IgD-negative memory B cell (primary cell): ENCODE measurements at regions not wholly inside any gene's neighbourhood (a gene's known extent, or its start where the extent isn't known, plus 50 kb on each side); places are given as distances from the start of the nearest gene placed in this dataset.
A peak's percentile ranks its signal among the peaks of the same experiment; 100 is the strongest.

Experiments
- H3K27ac Mint-ChIP-seq, 3 donors: one replicate each; pipeline ENCODE4 v1.8.0; 2020 to 2022; ENCODE audit warnings: mild to moderate bottlenecking in 3 of 3, mixed read lengths in 3 of 3, moderate library complexity in 1 of 3
- H3K27me3 Mint-ChIP-seq: one replicate; pipeline ENCODE4 v1.8.0; 2021; ENCODE audit warnings: mixed read lengths
- H3K36me3 Mint-ChIP-seq: one replicate; pipeline ENCODE4 v1.8.0; 2020; ENCODE audit warnings: mild to moderate bottlenecking, mixed read lengths
- H3K4me1 Mint-ChIP-seq, 3 donors: one replicate each; pipeline ENCODE4 v1.8.0; 2020 to 2022; ENCODE audit warnings: mixed read lengths in 3 of 3, mild to moderate bottlenecking in 1 of 3
- H3K4me3 Mint-ChIP-seq, 4 donors: one replicate each; pipeline ENCODE4 v1.8.0; 2020 to 2022; ENCODE audit warnings: mild to moderate bottlenecking in 4 of 4, mixed read lengths in 4 of 4, moderate library complexity in 3 of 4
- H3K9me3 Mint-ChIP-seq, 3 donors: one replicate each; pipeline ENCODE4 v1.8.0; 2020 to 2021; ENCODE audit warnings: mixed read lengths in 3 of 3, mild to moderate bottlenecking in 1 of 3

GRCh38 chr6:156024339-156024738, 568.7 kb upstream of the NOX3 start:
- H3K4me1 Mint-ChIP-seq: peaks cover 8 to 12% (median 10%) of the 10 kb centered on the region in 3 donors
- H3K27me3 Mint-ChIP-seq: peaks cover 5% of the 10 kb centered on the region
- peak overlapping the region in 1 of 4 donors; percentile 52 for H3K4me3 Mint-ChIP-seq
- peaks cover 7 to 16% (median 12%) of the 10 kb centered on the region in 3 donors for H3K9me3 Mint-ChIP-seq
- H3K36me3 Mint-ChIP-seq: peaks cover 14% of the 10 kb centered on the region
- H3K27ac Mint-ChIP-seq: no peak overlapping the region

DNA sequence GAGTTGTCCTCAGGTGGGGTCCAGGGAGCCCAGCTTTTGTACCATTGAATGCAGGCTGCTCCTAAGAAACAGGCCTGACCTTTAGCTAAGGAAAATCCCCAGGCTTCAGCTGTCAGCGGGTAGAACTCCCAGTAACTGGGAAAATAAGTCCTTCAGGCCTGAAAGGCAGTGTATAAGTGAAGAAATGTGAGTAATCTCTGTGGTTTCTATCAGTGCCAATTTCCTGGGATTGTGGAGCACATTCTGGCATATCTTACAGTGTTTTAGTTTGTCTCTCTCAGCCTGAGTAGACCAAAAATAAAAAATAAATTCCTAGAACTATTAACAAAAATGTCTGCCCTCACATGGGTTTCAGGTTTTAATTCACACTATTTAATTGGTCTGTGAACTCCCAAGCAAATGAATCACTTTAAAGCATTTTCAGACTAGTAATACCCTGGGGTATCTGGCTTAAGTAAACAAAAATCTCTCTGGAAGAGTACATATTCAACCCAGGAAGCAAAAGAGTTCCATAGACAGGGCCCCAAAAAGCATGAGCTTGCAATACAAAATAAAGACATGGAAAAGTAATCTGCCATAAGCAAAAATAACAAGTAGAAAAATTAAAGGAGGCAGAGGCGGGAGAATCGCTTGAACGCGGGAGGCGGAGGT, 566.2 kb upstream of the NOX3 start:
- H3K27me3 Mint-ChIP-seq: peaks cover 1% of the 10 kb centered on the region
- peaks cover 0 to 3% (median 2%) of the 10 kb centered on the region in 3 donors for H3K4me1 Mint-ChIP-seq
- no peak overlapping the region for H3K27ac Mint-ChIP-seq
- H3K9me3 Mint-ChIP-seq: peaks cover 7 to 16% (median 10%) of the 10 kb centered on the region in 3 donors
- H3K36me3 Mint-ChIP-seq: peaks cover 12% of the 10 kb centered on the region
- no peak overlapping the region for H3K4me3 Mint-ChIP-seq

DNA sequence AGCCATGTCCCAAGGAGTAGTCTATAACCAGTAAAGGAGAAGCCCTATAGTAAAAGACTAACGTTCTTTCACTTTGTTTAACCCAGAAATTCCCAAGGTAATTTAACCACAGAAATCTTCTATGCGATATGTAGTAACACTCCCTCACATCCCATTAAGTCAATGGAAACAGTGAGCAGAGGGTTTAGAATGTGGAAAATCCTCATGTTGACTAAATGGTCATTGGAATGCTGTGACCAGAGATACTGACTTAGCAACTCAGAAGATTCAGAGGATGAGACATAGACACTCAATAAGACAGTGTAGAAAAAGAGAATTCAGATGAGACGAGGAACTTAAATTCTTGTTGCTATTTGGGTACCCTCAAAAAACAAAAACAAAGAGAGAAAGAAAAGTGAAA, 562.2 kb upstream of the NOX3 start:
- H3K27ac Mint-ChIP-seq: no peak overlapping the region
- H3K36me3 Mint-ChIP-seq: peaks cover 14% of the 10 kb centered on the region
- H3K4me1 Mint-ChIP-seq: peaks cover 12 to 19% (median 15%) of the 10 kb centered on the region in 3 donors
- H3K9me3 Mint-ChIP-seq: peaks cover 0 to 5% (median 3%) of the 10 kb centered on the region in 3 donors
- no peak overlapping the region for H3K4me3 Mint-ChIP-seq
- H3K27me3 Mint-ChIP-seq: peaks cover 11% of the 10 kb centered on the region

- Mint-ChIP-seq H3K27me3 (peaks cover 11% of the 10 kb centered on the region), H3K4me3 (no peak overlapping the region), H3K27ac (no peak overlapping the region), H3K4me1 (peaks cover 12 to 21% (median 16%) of the 10 kb centered on the region in 3 donors), H3K36me3 (peaks cover 11% of the 10 kb centered on the region), H3K9me3 (peaks cover 0 to 3% (median 3%) of the 10 kb centered on the region in 3 donors)
Measured at GRCh38 chr6:156016186-156016976, 560.7 kb upstream of the NOX3 start.

GRCh38 chr6:156013155-156013554, 557.5 kb upstream of the NOX3 start:
- Mint-ChIP-seq H3K9me3 (peaks cover 3 to 7% (median 4%) of the 10 kb centered on the region in 3 donors), H3K4me1 (peaks cover 9 to 21% (median 16%) of the 10 kb centered on the region in 3 donors), H3K4me3 (peak overlapping the region in 3 of 4 donors; percentile 13 to 57 (median 23)), H3K27me3 (peaks cover 10% of the 10 kb centered on the region), H3K36me3 (peaks cover 10% of the 10 kb centered on the region), H3K27ac (peak overlapping the region in 1 of 3 donors; percentile 55)

- no peak overlapping the region for H3K4me3 Mint-ChIP-seq
- peaks cover 9 to 16% (median 16%) of the 10 kb centered on the region in 3 donors for H3K4me1 Mint-ChIP-seq
- peaks cover 7% of the 10 kb centered on the region for H3K27me3 Mint-ChIP-seq
- peaks cover 1 to 4% (median 4%) of the 10 kb centered on the region in 3 donors for H3K9me3 Mint-ChIP-seq
- peaks cover 4% of the 10 kb centered on the region for H3K36me3 Mint-ChIP-seq
- H3K27ac Mint-ChIP-seq: no peak overlapping the region
Measured at GRCh38 chr6:156009656-156010055, 554.0 kb upstream of the NOX3 start.

- H3K27me3 Mint-ChIP-seq: no peaks in the 10 kb centered on the region
- no peak overlapping the region for H3K27ac Mint-ChIP-seq
- peaks cover 0 to 2% (median 0%) of the 10 kb centered on the region in 3 donors for H3K4me1 Mint-ChIP-seq
- H3K4me3 Mint-ChIP-seq: no peak overlapping the region
- H3K36me3 Mint-ChIP-seq: peaks cover 5% of the 10 kb centered on the region
- peaks cover 1 to 4% (median 3%) of the 10 kb centered on the region in 3 donors for H3K9me3 Mint-ChIP-seq
Measured at GRCh38 chr6:156004796-156005195, 549.2 kb upstream of the NOX3 start.

DNA sequence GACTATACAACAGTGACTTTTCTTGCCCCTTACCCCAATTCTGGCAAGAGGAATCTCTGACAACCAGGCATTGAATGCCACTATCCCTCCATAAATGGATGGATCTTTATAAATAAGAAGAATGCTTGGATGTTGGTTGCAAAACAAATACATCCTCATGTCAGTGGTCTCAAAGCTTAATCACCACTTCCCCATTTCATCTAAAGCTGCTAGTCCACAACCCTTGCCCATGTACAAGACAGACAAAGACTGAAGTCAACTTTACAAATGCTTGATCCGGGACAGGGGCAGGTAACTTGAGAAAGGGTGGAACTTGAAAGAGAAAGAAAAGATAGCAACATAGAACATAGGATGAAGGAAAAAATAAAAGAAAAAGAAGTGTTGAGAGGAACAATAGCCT, 540.5 kb upstream of the NOX3 start:
- peaks cover 12% of the 10 kb centered on the region for H3K27me3 Mint-ChIP-seq
- H3K9me3 Mint-ChIP-seq: peaks cover 0 to 2% (median 0%) of the 10 kb centered on the region in 3 donors
- no peak overlapping the region for H3K27ac Mint-ChIP-seq
- peaks cover 1% of the 10 kb centered on the region for H3K36me3 Mint-ChIP-seq
- H3K4me1 Mint-ChIP-seq: peaks cover 0 to 3% (median 1%) of the 10 kb centered on the region in 3 donors
- H3K4me3 Mint-ChIP-seq: no peak overlapping the region

DNA sequence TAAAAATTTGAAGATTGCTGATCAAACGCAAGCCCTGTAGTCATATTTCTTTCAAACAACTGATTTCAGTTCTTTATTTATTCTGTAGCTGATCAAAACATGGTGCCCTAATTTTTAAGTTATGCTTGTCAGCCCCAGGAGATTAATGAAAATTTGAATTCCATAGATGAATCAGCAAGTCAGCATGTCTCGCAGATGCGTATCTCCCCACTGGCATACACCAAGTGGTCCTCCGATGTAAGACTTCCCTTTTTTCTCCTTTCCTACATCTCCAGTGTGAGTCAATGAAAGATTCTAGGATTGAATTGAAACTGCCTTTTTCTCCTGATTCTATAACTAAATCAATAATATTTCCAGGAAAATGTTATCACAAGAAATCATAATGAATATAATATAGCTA, 539.6 kb upstream of the NOX3 start:
- Mint-ChIP-seq H3K36me3 (peaks cover 1% of the 10 kb centered on the region), H3K4me1 (peaks cover 0 to 3% (median 1%) of the 10 kb centered on the region in 3 donors), H3K27ac (no peak overlapping the region)

DNA sequence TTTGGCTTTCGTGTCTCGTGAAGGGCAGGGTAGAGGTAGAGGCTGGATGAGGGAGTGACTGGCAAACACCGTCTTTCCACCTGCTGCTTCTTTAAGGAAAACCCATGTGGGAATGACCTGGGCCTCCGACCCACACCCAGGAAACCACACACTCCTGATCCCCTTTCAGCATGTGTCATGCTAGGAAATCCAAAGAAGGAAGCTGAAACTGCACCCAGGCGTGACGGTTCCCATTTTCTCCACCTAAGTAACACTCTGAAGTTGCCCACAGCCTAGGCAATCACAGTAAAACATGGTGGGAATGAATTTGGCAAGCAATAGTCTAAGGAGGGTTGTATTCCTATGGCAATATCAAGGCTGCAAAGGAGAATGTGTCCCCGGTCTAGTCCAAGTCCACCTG, 538.4 kb upstream of the NOX3 start:
- Mint-ChIP-seq H3K36me3 (peaks cover 1% of the 10 kb centered on the region), H3K4me1 (peaks cover 0 to 4% (median 3%) of the 10 kb centered on the region in 3 donors), H3K4me3 (no peak overlapping the region), H3K27ac (no peak overlapping the region), H3K27me3 (peaks cover 12% of the 10 kb centered on the region), H3K9me3 (peaks cover 0 to 2% (median 0%) of the 10 kb centered on the region in 3 donors)

More for the DNA sequence above, 539.6 kb upstream of the NOX3 start:
- Mint-ChIP-seq H3K27me3 (peaks cover 12% of the 10 kb centered on the region), H3K9me3 (peaks cover 0 to 2% (median 0%) of the 10 kb centered on the region in 3 donors), H3K4me3 (no peak overlapping the region)

GRCh38 chr6:155993240-155993639, 537.6 kb upstream of the NOX3 start:
- peaks cover 1% of the 10 kb centered on the region for H3K36me3 Mint-ChIP-seq
- no peak overlapping the region for H3K4me3 Mint-ChIP-seq
- H3K4me1 Mint-ChIP-seq: peaks cover 0 to 5% (median 5%) of the 10 kb centered on the region in 3 donors
- H3K27me3 Mint-ChIP-seq: peaks cover 12% of the 10 kb centered on the region
- H3K9me3 Mint-ChIP-seq: peaks cover 0 to 2% (median 0%) of the 10 kb centered on the region in 3 donors
- H3K27ac Mint-ChIP-seq: no peak overlapping the region

DNA sequence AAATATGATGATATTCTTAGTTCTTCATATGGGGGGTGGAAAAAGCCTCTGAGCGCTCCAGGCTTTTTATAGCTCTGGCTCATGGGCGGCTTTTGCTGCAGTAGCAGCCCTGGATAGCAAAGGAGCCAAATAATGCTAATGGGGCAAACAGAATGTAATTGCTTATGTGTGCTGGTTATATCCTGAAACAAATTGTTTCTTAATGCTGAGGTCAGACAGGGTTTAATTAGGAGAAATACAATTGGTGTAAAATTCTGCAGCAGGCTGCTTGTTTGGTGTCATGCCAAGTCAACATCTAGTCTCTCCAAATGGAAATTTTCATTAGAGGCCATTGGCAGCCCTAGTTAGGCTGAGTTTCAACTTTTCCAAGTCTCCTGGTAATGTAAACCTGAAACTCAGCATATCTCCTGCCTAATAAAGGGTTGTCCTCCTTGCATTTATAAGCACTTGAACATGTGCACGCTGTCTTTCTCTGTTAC, 530.1 kb upstream of the NOX3 start:
- peaks cover 5% of the 10 kb centered on the region for H3K36me3 Mint-ChIP-seq
- no peaks in the 10 kb centered on the region for H3K9me3 Mint-ChIP-seq
- H3K4me3 Mint-ChIP-seq: no peak overlapping the region
- H3K4me1 Mint-ChIP-seq: peaks cover 0 to 6% (median 2%) of the 10 kb centered on the region in 3 donors
- no peaks in the 10 kb centered on the region for H3K27me3 Mint-ChIP-seq
- no peak overlapping the region for H3K27ac Mint-ChIP-seq

GRCh38 chr6:155980768-155981079, 525.1 kb upstream of the NOX3 start:
- no peaks in the 10 kb centered on the region for H3K27me3 Mint-ChIP-seq
- H3K9me3 Mint-ChIP-seq: no peaks in the 10 kb centered on the region
- H3K4me3 Mint-ChIP-seq: no peak overlapping the region
- H3K27ac Mint-ChIP-seq: no peak overlapping the region
- H3K4me1 Mint-ChIP-seq: no peaks in the 10 kb centered on the region
- peaks cover 5% of the 10 kb centered on the region for H3K36me3 Mint-ChIP-seq

- Mint-ChIP-seq H3K27me3 (no peaks in the 10 kb centered on the region), H3K4me3 (no peak overlapping the region), H3K36me3 (peaks cover 5% of the 10 kb centered on the region), H3K27ac (no peak overlapping the region), H3K9me3 (no peaks in the 10 kb centered on the region), H3K4me1 (no peaks in the 10 kb centered on the region)
Measured at GRCh38 chr6:155980014-155980767, 524.6 kb upstream of the NOX3 start.

- no peak overlapping the region for H3K4me3 Mint-ChIP-seq
- H3K27ac Mint-ChIP-seq: no peak overlapping the region
Measured at GRCh38 chr6:155975506-155975905, 519.9 kb upstream of the NOX3 start.

More at GRCh38 chr6:155975506-155975905, 519.9 kb upstream of the NOX3 start:
- peaks cover 14 to 16% (median 15%) of the 10 kb centered on the region in 3 donors for H3K4me1 Mint-ChIP-seq
- H3K36me3 Mint-ChIP-seq: peaks cover 3% of the 10 kb centered on the region
- H3K9me3 Mint-ChIP-seq: peaks cover 0 to 2% (median 0%) of the 10 kb centered on the region in 3 donors
- H3K27me3 Mint-ChIP-seq: no peaks in the 10 kb centered on the region
